Erythroblast (primary cell): ENCODE measurements at regions not wholly inside any gene's neighbourhood (a gene's known extent, or its start where the extent isn't known, plus 50 kb on each side); places are given as distances from the start of the nearest gene placed in this dataset.

Experiments
- GATA1 ChIP-seq: IDR thresholded peaks from 2 replicates; pipeline ENCODE4 v1.6.1; 2011; ENCODE audit warnings: low read depth, mild to moderate bottlenecking, control low read depth, low read length, moderate library complexity
- POLR2A ChIP-seq: IDR thresholded peaks from 2 replicates; pipeline ENCODE4 v1.6.1; 2011; ENCODE audit warnings: mild to moderate bottlenecking, low read length

GRCh38 chr13:44176173-44176572, 197.5 kb upstream of the SERP2 start:
- no peak for TF ChIP-seq POLR2A
- TF ChIP-seq GATA1, result no peak
